ENCODE measurements at regions not wholly inside any gene's neighbourhood (a gene's known extent, or its start where the extent isn't known, plus 50 kb on each side); places are given as distances from the start of the nearest gene placed in this dataset.

- Histone ChIP-seq H3K36me3 (ENCODE audit: control insufficient read depth, insufficient read depth, low read length) (no peaks in the 10 kb centered on the region), H3K27me3 (ENCODE audit: control insufficient read depth, insufficient read depth, low read length) (no peaks in the 10 kb centered on the region), H3K4me3 (ENCODE audit: low read depth, low read length) (no peak overlapping the region)
- FAIRE-seq (no peak), DNase-seq (ENCODE audit: low read depth) (no peak)
- no peak for TF ChIP-seq CTCF (IDR thresholded peaks at IDR 0.05; ENCODE audit: insufficient read depth, low read length, severe bottlenecking)
Observed at GRCh38 chr11:81267246-81267645, 1466.4 kb downstream of the FAM181B start.

- FAIRE-seq = no peak
- H3K36me3 ChIP-seq (ENCODE audit: control insufficient read depth, insufficient read depth, low read length) = no peaks in the 10 kb centered on the region
- no peak overlapping the region for H3K4me3 ChIP-seq (ENCODE audit: low read depth, low read length)
- H3K27me3 ChIP-seq (ENCODE audit: control insufficient read depth, insufficient read depth, low read length) = no peaks in the 10 kb centered on the region
- TF ChIP-seq CTCF (IDR thresholded peaks at IDR 0.05; ENCODE audit: insufficient read depth, low read length, severe bottlenecking) = no peak
- DNase-seq (ENCODE audit: low read depth) = no peak
Observed at GRCh38 chr11:81259471-81259870, 1474.2 kb downstream of the FAM181B start.

GRCh38 chr11:81255895-81256294 lies 1477.8 kb downstream of the FAM181B start:
- no peaks in the 10 kb centered on the region for H3K27me3 ChIP-seq (ENCODE audit: control insufficient read depth, insufficient read depth, low read length)
- TF ChIP-seq CTCF (IDR thresholded peaks at IDR 0.05; ENCODE audit: insufficient read depth, low read length, severe bottlenecking) = no peak
- no peak overlapping the region for H3K4me3 ChIP-seq (ENCODE audit: low read depth, low read length)
- H3K36me3 ChIP-seq (ENCODE audit: control insufficient read depth, insufficient read depth, low read length) = no peaks in the 10 kb centered on the region
- DNase-seq (ENCODE audit: low read depth) = no peak
- FAIRE-seq = no peak

DNA sequence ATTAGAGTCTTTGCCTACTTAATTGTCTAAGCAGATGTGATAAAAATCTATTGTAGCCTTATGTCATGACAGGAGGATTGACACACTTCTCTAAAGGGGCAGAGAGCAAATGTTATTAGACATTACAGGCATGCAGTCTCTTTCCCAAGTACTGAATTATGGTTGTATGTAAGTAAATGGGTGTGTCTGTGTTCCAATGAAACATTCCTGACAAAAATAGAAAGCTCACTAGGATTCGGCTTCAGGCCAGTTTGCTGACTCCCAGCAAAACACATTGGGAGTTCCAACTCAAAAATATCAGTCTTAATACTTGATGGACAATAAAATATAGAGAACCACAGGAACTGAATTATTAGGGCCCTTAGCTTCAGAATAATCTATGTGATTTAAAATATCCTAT lies 1480.4 kb downstream of the FAM181B start:
- DNase-seq (ENCODE audit: low read depth) = no peak
- Histone ChIP-seq H3K4me3 (ENCODE audit: low read depth, low read length) (no peak overlapping the region), H3K27me3 (ENCODE audit: control insufficient read depth, insufficient read depth, low read length) (no peaks in the 10 kb centered on the region), H3K36me3 (ENCODE audit: control insufficient read depth, insufficient read depth, low read length) (no peaks in the 10 kb centered on the region)
- no peak for FAIRE-seq
- no peak for TF ChIP-seq CTCF (IDR thresholded peaks at IDR 0.05; ENCODE audit: insufficient read depth, low read length, severe bottlenecking)

DNA sequence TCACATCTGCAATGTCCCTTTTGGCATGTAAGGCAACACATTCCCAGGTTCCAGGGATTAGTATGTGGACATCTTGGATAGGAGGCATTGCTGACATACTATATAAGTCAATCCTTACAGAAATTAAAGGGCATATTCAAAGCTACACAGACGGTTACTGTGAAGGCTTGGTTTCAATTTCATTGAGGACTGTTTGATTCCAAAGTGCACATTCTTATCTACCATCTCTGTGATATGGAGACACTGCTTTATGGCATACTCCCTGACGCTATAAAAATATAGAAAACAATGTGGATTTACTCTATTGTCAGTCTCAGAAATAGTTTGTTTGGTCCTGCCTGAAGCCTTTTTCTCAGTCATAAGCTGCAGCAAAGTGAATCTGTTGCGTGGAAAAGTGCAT lies 1486.7 kb downstream of the FAM181B start:
- Histone ChIP-seq H3K4me3 (ENCODE audit: low read depth, low read length) (no peak overlapping the region), H3K36me3 (ENCODE audit: control insufficient read depth, insufficient read depth, low read length) (no peaks in the 10 kb centered on the region), H3K27me3 (ENCODE audit: control insufficient read depth, insufficient read depth, low read length) (no peaks in the 10 kb centered on the region)
- no peak for DNase-seq (ENCODE audit: low read depth)
- no peak for FAIRE-seq
- no peak for TF ChIP-seq CTCF (IDR thresholded peaks at IDR 0.05; ENCODE audit: insufficient read depth, low read length, severe bottlenecking)

DNA sequence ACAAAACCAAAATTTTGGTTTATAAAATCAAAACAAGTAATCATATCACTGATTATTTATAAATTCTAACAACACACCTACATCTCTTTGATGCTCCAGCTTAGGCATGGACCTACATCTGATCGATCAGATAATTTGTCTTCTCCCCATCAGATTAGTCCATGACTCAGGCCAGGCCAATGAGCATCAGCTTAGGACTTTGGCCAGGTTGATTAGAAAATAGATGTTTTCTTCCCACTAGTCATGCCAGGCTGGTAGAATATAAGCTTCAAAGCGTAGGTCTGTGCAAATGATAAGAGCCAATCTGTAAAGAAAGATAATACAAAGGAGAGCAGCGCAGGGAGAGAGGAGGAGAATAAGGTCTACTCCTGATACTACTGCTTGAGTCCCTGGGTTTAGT lies 1487.9 kb downstream of the FAM181B start:
- Histone ChIP-seq H3K27me3 (ENCODE audit: control insufficient read depth, insufficient read depth, low read length) (no peaks in the 10 kb centered on the region), H3K4me3 (ENCODE audit: low read depth, low read length) (no peak overlapping the region), H3K36me3 (ENCODE audit: control insufficient read depth, insufficient read depth, low read length) (no peaks in the 10 kb centered on the region)
- DNase-seq (ENCODE audit: low read depth) = no peak
- no peak for TF ChIP-seq CTCF (IDR thresholded peaks at IDR 0.05; ENCODE audit: insufficient read depth, low read length, severe bottlenecking)
- no peak for FAIRE-seq
